Neuronal stem cell (in vitro differentiated cells): ENCODE measurements at regions not wholly inside any gene's neighbourhood (a gene's known extent, or its start where the extent isn't known, plus 50 kb on each side); places are given as distances from the start of the nearest gene placed in this dataset.
A peak's percentile ranks its signal among the peaks of the same experiment; 100 is the strongest.

ENCODE experiments used
- DNase-seq: peaks from one replicate; pipeline ENCODE4 v3.0.0-alpha.2; 2013; ENCODE audit warnings: low spot score
- H2AFZ ChIP-seq: one replicate; pipeline ENCODE4 v1.6.1; 2013; ENCODE audit warnings: mild to moderate bottlenecking, low read length, inconsistent platforms
- H2AK5ac ChIP-seq: 2 replicates; pipeline ENCODE4 v1.6.1; 2013; ENCODE audit warnings: low read depth, mild to moderate bottlenecking, inconsistent platforms, low read length, moderate library complexity, mixed read lengths
- H2BK120ac ChIP-seq: 2 replicates; pipeline ENCODE4 v1.6.1; 2013; ENCODE audit warnings: low read depth, mild to moderate bottlenecking, inconsistent platforms, low read length, moderate library complexity, mixed read lengths
- H2BK12ac ChIP-seq: one replicate; pipeline ENCODE4 v1.6.1; 2013; ENCODE audit warnings: low read length, inconsistent platforms
- H2BK15ac ChIP-seq: 2 replicates; pipeline ENCODE4 v1.6.1; 2013; ENCODE audit warnings: mild to moderate bottlenecking, low read length, inconsistent platforms, mixed read lengths
- H2BK5ac ChIP-seq: one replicate; pipeline ENCODE4 v1.6.1; 2013; ENCODE audit warnings: inconsistent platforms, mild to moderate bottlenecking, low read length, moderate library complexity
- H3K14ac ChIP-seq: one replicate; pipeline ENCODE4 v1.6.1; 2013; ENCODE audit warnings: low read length, inconsistent platforms
- H3K18ac ChIP-seq: 2 replicates; pipeline ENCODE4 v1.6.1; 2013; ENCODE audit warnings: low read length, inconsistent platforms
- H3K23ac ChIP-seq: 2 replicates; pipeline ENCODE4 v1.6.1; 2013; ENCODE audit warnings: low read depth, mild to moderate bottlenecking, mixed read lengths, low read length, inconsistent platforms; ENCODE audit not compliant: poor library complexity
- H3K27ac ChIP-seq: replicated peaks from 3 replicates; pipeline ENCODE4 v1.5.1; 2013; ENCODE audit warnings: low read length, inconsistent platforms
- H3K27me3 ChIP-seq, 3 experiments: 2 replicates each; pipeline ENCODE4 v1.6.1; 2013; ENCODE audit warnings: low read length in 3 of 3, mild to moderate bottlenecking in 2 of 3, inconsistent platforms in 1 of 3, low read depth in 1 of 3, mixed read lengths in 1 of 3, moderate library complexity in 1 of 3; ENCODE audit not compliant: control insufficient read depth in 3 of 3, insufficient read depth in 3 of 3
- H3K36me3 ChIP-seq, 2 donors: replicated peaks in 1 of 2; 2 replicates each; pipeline ENCODE4 v1.6.1; 2013; ENCODE audit warnings: low read length in 2 of 2; ENCODE audit not compliant: control insufficient read depth in 2 of 2, insufficient read depth in 2 of 2
- H3K4ac ChIP-seq: 2 replicates; pipeline ENCODE4 v1.6.1; 2013; ENCODE audit warnings: inconsistent platforms, mild to moderate bottlenecking, low read length, moderate library complexity
- H3K4me1 ChIP-seq, 2 donors: 1 replicate in 1 of 2; 2 replicates in 1 of 2; pipeline ENCODE4 v1.6.1; 2013; ENCODE audit warnings: low read length in 2 of 2, low read depth in 1 of 2; ENCODE audit not compliant: control insufficient read depth in 2 of 2, insufficient read depth in 1 of 2
- H3K4me2 ChIP-seq: one replicate; pipeline ENCODE4 v1.6.1; 2013; ENCODE audit warnings: mild to moderate bottlenecking, low read length, inconsistent platforms; ENCODE audit not compliant: insufficient read depth, poor library complexity, severe bottlenecking
- H3K4me3 ChIP-seq, 2 donors: 2 replicates each; pipeline ENCODE4 v1.5.1; 2013; ENCODE audit warnings: low read length in 2 of 2, mild to moderate bottlenecking in 2 of 2, inconsistent platforms in 1 of 2, moderate library complexity in 1 of 2
- H3K79me1 ChIP-seq: one replicate; pipeline ENCODE4 v1.6.1; 2013; ENCODE audit warnings: low read depth, mild to moderate bottlenecking, inconsistent platforms, low read length, moderate library complexity
- H3K9ac ChIP-seq: one replicate; pipeline ENCODE4 v1.6.1; 2013; ENCODE audit warnings: mild to moderate bottlenecking, low read depth, low read length, inconsistent platforms; ENCODE audit not compliant: poor library complexity
- H3K9me3 ChIP-seq, 2 donors: replicated peaks in 1 of 2; 2 replicates each; pipeline versions ENCODE3 to v1.6.1; 2013; ENCODE audit warnings: low read length in 2 of 2, mild to moderate bottlenecking in 2 of 2, inconsistent platforms in 1 of 2, low read depth in 1 of 2, mixed read lengths in 1 of 2, moderate library complexity in 1 of 2; ENCODE audit not compliant: control insufficient read depth in 2 of 2, insufficient read depth in 1 of 2
- H4K8ac ChIP-seq: one replicate; pipeline ENCODE4 v1.6.1; 2013; ENCODE audit warnings: low read depth, mild to moderate bottlenecking, inconsistent platforms, low read length, moderate library complexity
- H4K91ac ChIP-seq: one replicate; pipeline ENCODE4 v1.6.1; 2013; ENCODE audit warnings: low read length, low read depth, mild to moderate bottlenecking, inconsistent platforms; ENCODE audit not compliant: poor library complexity
- WGBS, 2 donors: extraction: QIAGEN DNeasy Blood & Tissue Kit; methylation state at CpG; one replicate each; pipeline ENCODE4 v1.1.7; 2013; ENCODE audit warnings: missing lambda C conversion rate in 2 of 2, mixed read lengths in 1 of 2; ENCODE audit not compliant: insufficient read length in 2 of 2, insufficient replicate concordance in 1 of 2; ENCODE audit errors: extremely low coverage in 2 of 2; 5-methylcytosine and 5-hydroxymethylcytosine counted together

GRCh38 chr4:125739760-125740159 is 425.0 kb downstream of the FAT4 start:
- Histone ChIP-seq H3K18ac (no peak overlapping the region), H2BK15ac (no peak overlapping the region), H4K8ac (no peak overlapping the region), H3K9me3 (peaks cover 0 to 3% of the 10 kb centered on the region in 2 donors), H3K27me3 (no peaks in the 10 kb centered on the region), H3K36me3 (no peaks in the 10 kb centered on the region), H4K91ac (no peak overlapping the region), H2AFZ (peak overlapping the region; percentile 87), H3K4me2 (no peak overlapping the region), H3K4me3 (no peak overlapping the region), H3K9ac (no peak overlapping the region), H2AK5ac (no peak overlapping the region), H3K4ac (no peak overlapping the region), H2BK5ac (no peak overlapping the region), H3K14ac (no peak overlapping the region), H3K23ac (no peak overlapping the region), H2BK120ac (no peak overlapping the region), H2BK12ac (no peak overlapping the region), H3K27ac (no peak overlapping the region), H3K79me1 (no peaks in the 10 kb centered on the region), H3K4me1 (peaks cover 2 to 21% of the 10 kb centered on the region in 2 donors)
- no peak for DNase-seq
- WGBS, 2 donors, result no CpG with 5 or more reads among the region's 2 CpGs

DNA sequence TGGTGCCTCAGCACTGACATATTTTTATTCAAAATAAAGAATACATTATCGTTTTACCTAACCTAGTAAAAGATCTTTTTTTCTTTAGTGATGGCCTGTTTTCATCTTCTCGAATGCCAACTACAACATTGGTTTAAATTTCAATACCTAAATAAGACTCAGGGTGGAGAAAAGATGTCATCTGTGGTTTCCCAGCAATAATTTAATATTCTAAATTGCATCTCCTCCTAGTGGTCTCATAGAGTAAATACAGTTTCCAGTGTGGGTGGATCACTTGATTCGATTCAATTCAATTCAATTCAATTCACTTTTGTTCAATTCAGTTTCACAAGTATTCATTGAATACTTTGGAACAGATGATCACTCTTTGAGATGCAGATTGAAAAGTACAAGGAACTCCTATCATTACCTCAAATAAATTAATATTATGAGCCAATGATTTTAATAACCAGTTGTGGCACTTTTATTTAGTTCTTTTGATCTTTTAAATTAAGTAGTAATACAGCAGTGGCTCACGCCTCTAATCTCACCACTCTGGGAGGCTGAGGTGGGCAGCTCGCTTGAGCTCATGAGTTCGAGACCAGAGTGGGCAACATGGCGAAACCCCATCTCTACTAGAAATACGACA is 427.2 kb downstream of the FAT4 start:
- no peak for DNase-seq
- Histone ChIP-seq H2BK15ac (no peak overlapping the region), H3K4me3 (no peak overlapping the region)

GRCh38 chr4:125744891-125745364 is 430.2 kb downstream of the FAT4 start:
- Histone ChIP-seq H3K27me3 (no peaks in the 10 kb centered on the region), H3K4me3 (no peak overlapping the region), H2BK12ac (no peak overlapping the region), H2AFZ (no peak overlapping the region), H2BK5ac (no peak overlapping the region), H2BK120ac (no peak overlapping the region), H3K4me1 (peaks cover 0 to 2% of the 10 kb centered on the region in 2 donors), H2AK5ac (no peak overlapping the region), H3K79me1 (no peaks in the 10 kb centered on the region), H3K36me3 (no peaks in the 10 kb centered on the region), H4K8ac (no peak overlapping the region), H2BK15ac (no peak overlapping the region), H3K4me2 (no peak overlapping the region), H3K14ac (no peak overlapping the region), H3K23ac (no peak overlapping the region), H3K9me3 (peaks cover 0 to 3% of the 10 kb centered on the region in 2 donors), H3K18ac (no peak overlapping the region), H3K9ac (no peak overlapping the region), H3K27ac (no peak overlapping the region), H4K91ac (no peak overlapping the region), H3K4ac (no peak overlapping the region)
- WGBS, 2 donors, result no CpG with 5 or more reads among the region's 23 CpGs
- DNase-seq, result no peak

More for the DNA sequence above, 427.2 kb downstream of the FAT4 start:
- H3K79me1 ChIP-seq, result no peaks in the 10 kb centered on the region
- H3K9ac ChIP-seq, result no peak overlapping the region
- no peak overlapping the region for H2BK5ac ChIP-seq
- no peaks in the 10 kb centered on the region for H3K36me3 ChIP-seq
- peaks cover 0 to 7% of the 10 kb centered on the region in 2 donors for H3K4me1 ChIP-seq
- no peak overlapping the region for H4K8ac ChIP-seq
- H2BK120ac ChIP-seq, result no peak overlapping the region
- WGBS, 2 donors, result no CpG with 5 or more reads among the region's 8 CpGs
- no peak overlapping the region for H3K23ac ChIP-seq
- no peaks in the 10 kb centered on the region for H3K27me3 ChIP-seq
- H3K27ac ChIP-seq, result no peak overlapping the region
- no peak overlapping the region for H2AK5ac ChIP-seq
- H3K18ac ChIP-seq, result no peak overlapping the region
- peaks cover 0 to 3% of the 10 kb centered on the region in 2 donors for H3K9me3 ChIP-seq
- no peak overlapping the region for H4K91ac ChIP-seq
- H2BK12ac ChIP-seq, result no peak overlapping the region
- no peak overlapping the region for H3K4ac ChIP-seq
- no peak overlapping the region for H3K14ac ChIP-seq
- H2AFZ ChIP-seq, result no peak overlapping the region
- no peak overlapping the region for H3K4me2 ChIP-seq

DNA sequence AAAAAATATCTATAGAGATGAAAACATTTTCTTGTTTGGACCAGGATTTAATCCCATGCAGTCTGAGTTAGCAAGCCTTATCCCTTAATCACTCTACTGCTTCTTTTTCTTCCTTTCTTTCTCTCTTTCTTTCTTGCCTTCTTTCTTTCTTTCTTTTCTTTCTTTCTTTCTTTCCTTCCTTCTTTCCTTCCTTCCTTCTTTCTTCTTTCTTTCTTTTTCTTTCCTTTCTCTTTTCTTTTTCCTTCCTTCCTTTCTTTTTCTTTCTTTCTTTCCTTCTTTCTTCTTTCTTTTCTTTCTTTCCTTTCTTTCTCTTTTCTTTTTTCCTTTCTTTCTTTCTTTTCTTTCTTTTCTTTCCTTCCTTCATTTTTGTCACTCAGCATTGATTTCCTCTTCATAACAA is 434.6 kb downstream of the FAT4 start:
- Histone ChIP-seq H3K9ac (no peak overlapping the region), H4K91ac (no peak overlapping the region), H3K4me2 (no peak overlapping the region), H2BK5ac (no peak overlapping the region), H4K8ac (no peak overlapping the region), H2AFZ (no peak overlapping the region), H3K4ac (no peak overlapping the region), H3K18ac (no peak overlapping the region), H3K79me1 (no peaks in the 10 kb centered on the region), H2BK15ac (no peak overlapping the region), H3K4me3 (no peak overlapping the region), H3K27me3 (no peaks in the 10 kb centered on the region), H2AK5ac (no peak overlapping the region), H3K4me1 (peaks cover 1 to 6% of the 10 kb centered on the region in 2 donors), H2BK120ac (no peak overlapping the region), H3K9me3 (peaks cover 0 to 2% of the 10 kb centered on the region in 2 donors), H3K27ac (no peak overlapping the region), H3K23ac (no peak overlapping the region), H3K14ac (no peak overlapping the region), H3K36me3 (no peaks in the 10 kb centered on the region), H2BK12ac (no peak overlapping the region)
- DNase-seq, result no peak
